ENCODE measurements at regions not wholly inside any gene's neighbourhood (a gene's known extent, or its start where the extent isn't known, plus 50 kb on each side); places are given as distances from the start of the nearest gene placed in this dataset.
"Not testable (repeated sequence)": the region's sequence is repeated elsewhere in the genome, so short reads cannot be mapped to it uniquely, and the experiment has no call there.

DNA sequence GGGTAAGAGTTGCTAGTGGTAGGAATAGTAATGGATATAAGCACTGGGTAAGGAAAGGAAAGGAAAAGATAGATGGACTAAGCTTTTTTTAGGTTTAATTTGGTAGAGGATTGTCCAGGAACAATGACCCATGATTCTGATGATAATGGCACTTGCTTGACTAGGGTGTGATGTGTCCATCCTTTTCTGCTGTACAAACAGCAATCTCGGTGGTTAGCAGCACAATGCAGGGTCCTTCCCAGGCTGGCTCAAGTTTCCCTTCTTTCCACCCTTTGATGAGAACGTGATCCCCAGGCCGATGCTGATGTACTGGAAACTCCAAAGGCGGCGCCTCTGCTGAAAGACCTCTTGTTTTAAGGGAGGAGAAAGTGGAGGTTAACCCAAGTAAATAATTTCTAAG, 105.3 kb downstream of the TMEM167A start:
- Histone ChIP-seq H2BK5ac (ENCODE audit: low read depth, low read length, poor library complexity) (no peak overlapping the region), H4K8ac (ENCODE audit: low read depth, low read length) (no peak overlapping the region), H2AFZ (ENCODE audit: insufficient read depth, low read length, poor library complexity) (no peak overlapping the region), H3K4me3 (ENCODE audit: low read depth, low read length) (no peak overlapping the region), H3K79me2 (ENCODE audit: control insufficient read depth, insufficient read depth, low read length, poor library complexity) (no peaks in the 10 kb centered on the region), H2AK5ac (ENCODE audit: low read length) (no peak overlapping the region), H3K4me2 (ENCODE audit: low read length) (no peak overlapping the region), H3K79me1 (ENCODE audit: low read length) (peaks cover 6% of the 10 kb centered on the region), H3K27me3 (ENCODE audit: insufficient read depth, low read length) (no peaks in the 10 kb centered on the region), H3K27ac (ENCODE audit: low read depth, low read length) (no peak overlapping the region), H3K9ac (ENCODE audit: low read length) (no peak overlapping the region), H3K23ac (ENCODE audit: low read length) (no peak overlapping the region), H3K36me3 (ENCODE audit: control insufficient read depth in 1 of 2, insufficient read depth in 2 of 2, low read length in 2 of 2) (peaks cover 10 to 12% of the 10 kb centered on the region in 2 experiments), H3K14ac (ENCODE audit: low read length) (no peak overlapping the region), H3K18ac (ENCODE audit: low read length) (no peak overlapping the region), H4K91ac (ENCODE audit: low read depth, low read length) (no peak overlapping the region), H3K9me3 (ENCODE audit: insufficient read depth, low read depth, low read length) (peaks cover 16% of the 10 kb centered on the region), H3K4me1 (ENCODE audit: control insufficient read depth in 1 of 2, insufficient read depth in 2 of 2, low read length in 2 of 2) (peaks cover 2 to 3% of the 10 kb centered on the region in 2 experiments), H4K12ac (ENCODE audit: low read depth, low read length) (no peak overlapping the region), H3K4ac (ENCODE audit: low read depth, low read length) (no peak overlapping the region), H2BK12ac (ENCODE audit: low read length) (no peak overlapping the region), H2BK120ac (ENCODE audit: insufficient read depth, low read length, poor library complexity) (no peak overlapping the region)
- no peak for DNase-seq
- no CpG with 5 or more reads among the region's 5 CpGs for WGBS (ENCODE audit: extremely low coverage, insufficient coverage, insufficient read length)

GRCh38 chr5:82971034-82971806, 106.0 kb downstream of the TMEM167A start:
- H2AK5ac ChIP-seq (ENCODE audit: low read length); H3K4ac ChIP-seq (ENCODE audit: low read depth, low read length); H3K23ac ChIP-seq (ENCODE audit: low read length); H4K8ac ChIP-seq (ENCODE audit: low read depth, low read length); H4K91ac ChIP-seq (ENCODE audit: low read depth, low read length); H3K9ac ChIP-seq (ENCODE audit: low read length); H3K4me1 ChIP-seq (ENCODE audit: control insufficient read depth in 1 of 2, insufficient read depth in 2 of 2, low read length in 2 of 2); H3K27me3 ChIP-seq (ENCODE audit: insufficient read depth, low read length); H2AFZ ChIP-seq (ENCODE audit: insufficient read depth, low read length, poor library complexity); H3K18ac ChIP-seq (ENCODE audit: low read length); H2BK120ac ChIP-seq (ENCODE audit: insufficient read depth, low read length, poor library complexity); H3K27ac ChIP-seq (ENCODE audit: low read depth, low read length); H3K79me1 ChIP-seq (ENCODE audit: low read length); H4K12ac ChIP-seq (ENCODE audit: low read depth, low read length); H3K4me3 ChIP-seq (ENCODE audit: low read depth, low read length); H3K79me2 ChIP-seq (ENCODE audit: control insufficient read depth, insufficient read depth, low read length, poor library complexity); H2BK12ac ChIP-seq (ENCODE audit: low read length); H2BK5ac ChIP-seq (ENCODE audit: low read depth, low read length, poor library complexity); H3K4me2 ChIP-seq (ENCODE audit: low read length); H3K14ac ChIP-seq (ENCODE audit: low read length): not testable (repeated sequence)
- peaks cover 16% of the 10 kb centered on the region for H3K9me3 ChIP-seq (ENCODE audit: insufficient read depth, low read depth, low read length)
- DNase-seq: peak; percentile 63 to 75
- WGBS (ENCODE audit: extremely low coverage, insufficient coverage, insufficient read length): no CpG with 5 or more reads among the region's 10 CpGs
- H3K36me3 ChIP-seq (ENCODE audit: control insufficient read depth in 1 of 2, insufficient read depth in 2 of 2, low read length in 2 of 2): peaks cover 10 to 12% of the 10 kb centered on the region in 2 experiments

DNA sequence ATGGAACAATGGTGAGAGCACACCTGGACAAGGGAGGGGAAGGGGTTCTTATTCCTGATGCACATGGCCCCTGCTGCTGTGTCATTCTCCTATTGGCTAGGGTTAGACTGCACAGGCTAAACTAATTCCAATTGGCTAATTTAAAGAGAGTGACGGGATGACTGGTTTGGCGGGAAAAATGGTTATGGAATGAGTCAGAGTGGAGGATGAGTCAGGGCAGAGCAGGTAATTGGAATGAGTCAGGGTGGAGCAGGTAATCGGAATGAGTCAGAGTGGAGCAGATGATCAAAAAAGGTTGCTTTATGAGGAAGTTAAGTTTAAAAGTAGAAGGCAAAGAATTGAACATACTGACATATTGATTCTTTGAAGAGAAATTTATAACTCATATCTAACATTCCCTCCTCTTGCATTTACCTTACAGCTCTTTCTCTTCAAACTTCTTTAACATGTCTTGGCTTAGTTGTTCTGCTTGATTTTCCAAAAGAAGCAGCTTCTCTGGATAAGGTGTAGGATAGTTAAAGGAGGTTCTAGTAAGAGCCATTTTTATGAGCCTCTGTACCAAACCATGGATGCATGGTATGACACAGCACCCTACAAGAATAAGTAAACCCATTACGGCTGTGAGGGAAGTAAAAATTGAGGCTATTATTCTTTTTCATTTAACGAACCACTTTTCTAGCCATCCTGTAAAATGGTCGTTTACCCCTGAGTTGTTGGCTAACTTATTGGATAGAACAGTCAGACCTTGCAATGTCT, 107.8 kb downstream of the TMEM167A start:
- H3K4me2 ChIP-seq (ENCODE audit: low read length); H4K12ac ChIP-seq (ENCODE audit: low read depth, low read length); H3K27me3 ChIP-seq (ENCODE audit: insufficient read depth, low read length); H3K4me3 ChIP-seq (ENCODE audit: low read depth, low read length); H2AK5ac ChIP-seq (ENCODE audit: low read length); H3K4me1 ChIP-seq (ENCODE audit: control insufficient read depth in 1 of 2, insufficient read depth in 2 of 2, low read length in 2 of 2); H4K8ac ChIP-seq (ENCODE audit: low read depth, low read length); H3K4ac ChIP-seq (ENCODE audit: low read depth, low read length); H3K14ac ChIP-seq (ENCODE audit: low read length); H3K9ac ChIP-seq (ENCODE audit: low read length); H4K91ac ChIP-seq (ENCODE audit: low read depth, low read length); H3K23ac ChIP-seq (ENCODE audit: low read length); H3K36me3 ChIP-seq (ENCODE audit: control insufficient read depth in 1 of 2, insufficient read depth in 2 of 2, low read length in 2 of 2); H3K18ac ChIP-seq (ENCODE audit: low read length); H3K79me1 ChIP-seq (ENCODE audit: low read length); H3K9me3 ChIP-seq (ENCODE audit: insufficient read depth, low read depth, low read length); H2AFZ ChIP-seq (ENCODE audit: insufficient read depth, low read length, poor library complexity); H3K79me2 ChIP-seq (ENCODE audit: control insufficient read depth, insufficient read depth, low read length, poor library complexity); H3K27ac ChIP-seq (ENCODE audit: low read depth, low read length); H2BK12ac ChIP-seq (ENCODE audit: low read length): not testable (repeated sequence)
- peak; percentile 65 to 84 for DNase-seq
- H2BK5ac ChIP-seq (ENCODE audit: low read depth, low read length, poor library complexity): peak overlapping the region; percentile 9
- whole genome bisulfite sequencing (ENCODE audit: extremely low coverage, insufficient coverage, insufficient read length): no CpG with 5 or more reads among the region's 6 CpGs
- H2BK120ac ChIP-seq (ENCODE audit: insufficient read depth, low read length, poor library complexity): peak overlapping the region; percentile 20

DNA sequence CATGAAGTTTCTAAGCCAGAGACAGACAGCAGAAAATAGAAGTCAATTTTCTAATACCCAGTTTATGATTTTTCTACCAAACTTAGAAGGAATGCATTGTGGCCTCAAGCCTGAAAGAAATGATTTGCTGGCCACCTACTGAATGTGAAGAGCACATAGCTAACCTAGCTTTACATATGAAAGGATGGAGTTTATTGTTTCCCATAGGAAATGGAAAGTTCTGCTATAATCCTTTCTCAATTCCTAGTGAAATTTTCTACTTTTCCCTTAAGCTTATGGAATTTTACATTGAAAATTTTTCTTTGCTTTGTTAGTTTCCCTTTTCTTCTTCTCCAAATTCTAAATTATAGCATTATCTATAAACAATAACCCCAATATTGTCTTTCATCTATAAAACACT, 110.1 kb downstream of the TMEM167A start:
- Histone ChIP-seq H2BK120ac (ENCODE audit: insufficient read depth, low read length, poor library complexity) (no peak overlapping the region), H3K27ac (ENCODE audit: low read depth, low read length) (no peak overlapping the region), H3K4me1 (ENCODE audit: control insufficient read depth in 1 of 2, insufficient read depth in 2 of 2, low read length in 2 of 2) (no peaks in the 10 kb centered on the region), H3K79me1 (ENCODE audit: low read length) (peaks cover 3% of the 10 kb centered on the region), H3K36me3 (ENCODE audit: control insufficient read depth in 1 of 2, insufficient read depth in 2 of 2, low read length in 2 of 2) (peaks cover 2% of the 10 kb centered on the region in 2 experiments), H3K18ac (ENCODE audit: low read length) (no peak overlapping the region), H4K12ac (ENCODE audit: low read depth, low read length) (no peak overlapping the region), H4K91ac (ENCODE audit: low read depth, low read length) (no peak overlapping the region), H3K23ac (ENCODE audit: low read length) (no peak overlapping the region), H3K4me2 (ENCODE audit: low read length) (no peak overlapping the region), H2AK5ac (ENCODE audit: low read length) (no peak overlapping the region), H2AFZ (ENCODE audit: insufficient read depth, low read length, poor library complexity) (no peak overlapping the region), H3K27me3 (ENCODE audit: insufficient read depth, low read length) (no peaks in the 10 kb centered on the region), H3K14ac (ENCODE audit: low read length) (no peak overlapping the region), H4K8ac (ENCODE audit: low read depth, low read length) (no peak overlapping the region), H3K4ac (ENCODE audit: low read depth, low read length) (no peak overlapping the region), H3K9me3 (ENCODE audit: insufficient read depth, low read depth, low read length) (peaks cover 2% of the 10 kb centered on the region), H2BK5ac (ENCODE audit: low read depth, low read length, poor library complexity) (no peak overlapping the region), H3K79me2 (ENCODE audit: control insufficient read depth, insufficient read depth, low read length, poor library complexity) (no peaks in the 10 kb centered on the region), H3K9ac (ENCODE audit: low read length) (no peak overlapping the region), H2BK12ac (ENCODE audit: low read length) (no peak overlapping the region), H3K4me3 (ENCODE audit: low read depth, low read length) (no peak overlapping the region)
- DNase-seq: no peak

Data from trophoblast cell (in vitro differentiated cells and primary cell).